H9 (cell line): ENCODE measurements at regions not wholly inside any gene's neighbourhood (a gene's known extent, or its start where the extent isn't known, plus 50 kb on each side); places are given as distances from the start of the nearest gene placed in this dataset.

Experiments used
- DNase-seq: peaks from one replicate; pipeline ENCODE4 v3.0.0-alpha.2; 2017
- H2AFZ ChIP-seq: one replicate; pipeline ENCODE4 v1.6.1; 2013; ENCODE audit warnings: mild to moderate bottlenecking, low read length, control low read depth, moderate library complexity
- H2AK5ac ChIP-seq: 2 replicates; pipeline ENCODE4 v1.6.1; 2013; ENCODE audit warnings: low read length, control low read depth, mixed read lengths; ENCODE audit not compliant: insufficient read length
- H2BK120ac ChIP-seq: one replicate; pipeline ENCODE4 v1.6.1; 2013; ENCODE audit warnings: low read depth, mild to moderate bottlenecking, low read length, control low read depth, inconsistent platforms; ENCODE audit not compliant: poor library complexity, severe bottlenecking
- H2BK12ac ChIP-seq: 2 replicates; pipeline ENCODE4 v1.6.1; 2013; ENCODE audit warnings: low read length, control low read depth, mixed read lengths, low read depth; ENCODE audit not compliant: insufficient read length
- H2BK15ac ChIP-seq: 2 replicates; pipeline ENCODE4 v1.6.1; 2013; ENCODE audit warnings: low read depth, low read length, control low read depth
- H2BK20ac ChIP-seq: one replicate; pipeline ENCODE4 v1.6.1; 2013; ENCODE audit warnings: low read depth, mild to moderate bottlenecking, low read length, control low read depth, inconsistent platforms; ENCODE audit not compliant: poor library complexity, severe bottlenecking
- H2BK5ac ChIP-seq: 2 replicates; pipeline ENCODE4 v1.6.1; 2013; ENCODE audit warnings: low read length, control low read depth, mixed read lengths; ENCODE audit not compliant: insufficient read length
- H3K14ac ChIP-seq: 2 replicates; pipeline ENCODE4 v1.6.1; 2013; ENCODE audit warnings: low read length, control low read depth; ENCODE audit not compliant: insufficient read depth
- H3K18ac ChIP-seq: 2 replicates; pipeline ENCODE4 v1.6.1; 2013; ENCODE audit warnings: low read depth, mild to moderate bottlenecking, mixed read lengths, low read length, control low read depth; ENCODE audit not compliant: insufficient read length
- H3K23ac ChIP-seq: 2 replicates; pipeline ENCODE4 v1.6.1; 2013; ENCODE audit warnings: low read length, control low read depth, mixed read lengths, low read depth; ENCODE audit not compliant: insufficient read length
- H3K23me2 ChIP-seq: 2 replicates; pipeline ENCODE4 v1.6.1; 2013; ENCODE audit warnings: low read depth, mild to moderate bottlenecking, mixed read lengths, low read length, control low read depth; ENCODE audit not compliant: insufficient read length, poor library complexity, severe bottlenecking
- H3K27ac ChIP-seq: 2 replicates; pipeline ENCODE4 v1.5.1; 2013; ENCODE audit warnings: low read length, control low read depth, mixed read lengths, low read depth; ENCODE audit not compliant: insufficient read length
- H3K27me3 ChIP-seq: 2 replicates; pipeline ENCODE4 v1.6.1; 2013; ENCODE audit warnings: low read length, control low read depth, inconsistent platforms; ENCODE audit not compliant: insufficient read depth
- H3K4ac ChIP-seq: 2 replicates; pipeline ENCODE4 v1.6.1; 2013; ENCODE audit warnings: low read depth, mild to moderate bottlenecking, control low read depth, inconsistent platforms, low read length, moderate library complexity
- H3K4me1 ChIP-seq: 2 replicates; pipeline ENCODE4 v1.6.1; 2013; ENCODE audit warnings: low read length, control low read depth, inconsistent platforms; ENCODE audit not compliant: insufficient read depth
- H3K4me2 ChIP-seq: 2 replicates; pipeline ENCODE4 v1.6.1; 2013; ENCODE audit warnings: low read length, control low read depth, mixed read lengths; ENCODE audit not compliant: insufficient read length, insufficient read depth
- H3K56ac ChIP-seq: 2 replicates; pipeline ENCODE4 v1.6.1; 2013; ENCODE audit warnings: low read depth, mild to moderate bottlenecking, mixed read lengths, low read length, control low read depth; ENCODE audit not compliant: insufficient read length
- H3K79me1 ChIP-seq: 2 replicates; pipeline ENCODE4 v1.6.1; 2013; ENCODE audit warnings: low read depth, mild to moderate bottlenecking, moderate library complexity, low read length, control low read depth, inconsistent platforms; ENCODE audit not compliant: insufficient read depth, poor library complexity, severe bottlenecking
- H3K79me2 ChIP-seq: 2 replicates; pipeline ENCODE4 v1.6.1; 2013; ENCODE audit warnings: low read length, control low read depth, inconsistent platforms; ENCODE audit not compliant: insufficient read depth
- H3K9ac ChIP-seq: 2 replicates; pipeline ENCODE4 v1.6.1; 2013; ENCODE audit warnings: low read length, control low read depth, mixed read lengths; ENCODE audit not compliant: insufficient read length; ENCODE audit errors: extremely low read depth
- H3K9me3 ChIP-seq: one replicate; pipeline ENCODE4 v1.6.1; 2013; ENCODE audit warnings: low read depth, low read length, inconsistent platforms; ENCODE audit not compliant: control insufficient read depth
- H3T11ph ChIP-seq: one replicate; pipeline ENCODE4 v1.6.1; 2013; ENCODE audit warnings: mild to moderate bottlenecking, low read length, control low read depth, inconsistent platforms
- H4K20me1 ChIP-seq: one replicate; pipeline ENCODE4 v1.6.1; 2013; ENCODE audit not compliant: control insufficient read depth, insufficient read length, insufficient read depth
- H4K5ac ChIP-seq: 2 replicates; pipeline ENCODE4 v1.6.1; 2013; ENCODE audit warnings: low read depth, mild to moderate bottlenecking, mixed read lengths, low read length, control low read depth; ENCODE audit not compliant: insufficient read length
- H4K8ac ChIP-seq: replicated peaks from 2 replicates; pipeline ENCODE4 v1.6.1; 2013; ENCODE audit warnings: low read length, control low read depth, mixed read lengths, low read depth; ENCODE audit not compliant: insufficient read length
- H4K91ac ChIP-seq: 2 replicates; pipeline ENCODE4 v1.6.1; 2013; ENCODE audit warnings: low read depth, mild to moderate bottlenecking, moderate library complexity, mixed read lengths, low read length, control low read depth; ENCODE audit not compliant: insufficient read length
- H3K27ac Mint-ChIP-seq, 3 experiments: 2 replicates in 2 of 3; 3 replicates in 1 of 3; pipeline ENCODE4 v1.8.0; 2020 to 2021; ENCODE audit warnings: mixed read lengths in 3 of 3, mild to moderate bottlenecking in 1 of 3, moderate library complexity in 1 of 3
- H3K27me3 Mint-ChIP-seq: 2 replicates; pipeline ENCODE4 v1.8.0; 2021; ENCODE audit warnings: low read depth, mild to moderate bottlenecking, moderate library complexity, mixed read lengths
- H3K36me3 Mint-ChIP-seq, 3 experiments: 2 replicates in 2 of 3; 3 replicates in 1 of 3; pipeline ENCODE4 v1.8.0; 2020 to 2021; ENCODE audit warnings: low read depth in 3 of 3, mixed read lengths in 3 of 3; ENCODE audit not compliant: insufficient read depth in 1 of 3
- H3K4me1 Mint-ChIP-seq, 2 experiments: 2 replicates each; pipeline ENCODE4 v1.8.0; 2020; ENCODE audit warnings: mixed read lengths in 2 of 2
- H3K4me3 Mint-ChIP-seq, 2 experiments: 2 replicates in 1 of 2; 3 replicates in 1 of 2; pipeline ENCODE4 v1.8.0; 2020 to 2021; ENCODE audit warnings: mild to moderate bottlenecking in 2 of 2, mixed read lengths in 2 of 2, moderate library complexity in 1 of 2
- H3K9me3 Mint-ChIP-seq, 2 experiments: 2 replicates in 1 of 2; 3 replicates in 1 of 2; pipeline ENCODE4 v1.8.0; 2020; ENCODE audit warnings: mild to moderate bottlenecking in 2 of 2, mixed read lengths in 2 of 2, moderate library complexity in 1 of 2
- CTCF ChIP-seq: fragments of 200-600 bp; sonication (generic); conservative IDR thresholded peaks from 3 replicates; pipeline ENCODE4 v1.8.0; 2021; ENCODE audit warnings: antibody characterized with exemption, mild to moderate bottlenecking
- WGBS: extraction: QIAGEN DNeasy Blood & Tissue Kit; methylation state at CpG from one replicate; pipeline ENCODE4 v1.1.7; 2013; ENCODE audit warnings: missing lambda C conversion rate, low lambda C conversion rate, mixed read lengths; ENCODE audit not compliant: insufficient read length; ENCODE audit errors: extremely low coverage; 5-methylcytosine and 5-hydroxymethylcytosine counted together

GRCh38 chr1:214857716-214858115, 224.8 kb upstream of the KCNK2 start:
- no peak overlapping the region for H3K56ac ChIP-seq
- H3K4me1 ChIP-seq: no peaks in the 10 kb centered on the region
- H3K9me3 Mint-ChIP-seq: peaks cover 0 to 2% of the 10 kb centered on the region in 2 experiments; a peak in 2 of 5 replicates
- H3K9ac ChIP-seq: no peak overlapping the region
- no peak overlapping the region for H3K27ac Mint-ChIP-seq
- H3K79me1 ChIP-seq: no peaks in the 10 kb centered on the region
- WGBS: no CpG with 5 or more reads among the region's 3 CpGs
- no peak overlapping the region for H3T11ph ChIP-seq
- no peak overlapping the region for H2BK15ac ChIP-seq
- no peak overlapping the region for H3K4me3 Mint-ChIP-seq
- no peak overlapping the region for H2BK5ac ChIP-seq
- H2BK12ac ChIP-seq: no peak overlapping the region
- H3K27me3 Mint-ChIP-seq: no peaks in the 10 kb centered on the region
- no peak overlapping the region for H3K18ac ChIP-seq
- no peak overlapping the region for H4K8ac ChIP-seq
- H3K4me1 Mint-ChIP-seq: no peaks in the 10 kb centered on the region
- H3K4ac ChIP-seq: no peak overlapping the region
- no peak overlapping the region for H3K4me2 ChIP-seq
- no peak overlapping the region for H3K23ac ChIP-seq
- H4K5ac ChIP-seq: no peak overlapping the region
- no peak overlapping the region for H3K27ac ChIP-seq
- DNase-seq: no peak
- no peaks in the 10 kb centered on the region; a peak in 1 of 7 replicates for H3K36me3 Mint-ChIP-seq
- no peaks in the 10 kb centered on the region for H3K27me3 ChIP-seq
- no peaks in the 10 kb centered on the region for H3K23me2 ChIP-seq
- no peaks in the 10 kb centered on the region for H3K9me3 ChIP-seq
- H4K20me1 ChIP-seq: no peaks in the 10 kb centered on the region
- no peaks in the 10 kb centered on the region for H3K79me2 ChIP-seq
- no peak for TF ChIP-seq CTCF
- no peak overlapping the region for H2BK20ac ChIP-seq
- H4K91ac ChIP-seq: no peak overlapping the region
- H3K14ac ChIP-seq: no peak overlapping the region
- H2AFZ ChIP-seq: no peak overlapping the region
- no peak overlapping the region for H2BK120ac ChIP-seq
- no peak overlapping the region for H2AK5ac ChIP-seq
